HUDEP-2 (cell line): ENCODE measurements at regions not wholly inside any gene's neighbourhood (a gene's known extent, or its start where the extent isn't known, plus 50 kb on each side); places are given as distances from the start of the nearest gene placed in this dataset.
"Not testable (repeated sequence)": the region's sequence is repeated elsewhere in the genome, so short reads cannot be mapped to it uniquely, and the experiment has no call there.

ENCODE experiments used
- DNase-seq, 76 experiments: peaks; one replicate each; lab custom pipeline; 2025; ENCODE audit not compliant: unreplicated experiment in 76 of 76; lab: John Stamatoyannopoulos, UW

DNA sequence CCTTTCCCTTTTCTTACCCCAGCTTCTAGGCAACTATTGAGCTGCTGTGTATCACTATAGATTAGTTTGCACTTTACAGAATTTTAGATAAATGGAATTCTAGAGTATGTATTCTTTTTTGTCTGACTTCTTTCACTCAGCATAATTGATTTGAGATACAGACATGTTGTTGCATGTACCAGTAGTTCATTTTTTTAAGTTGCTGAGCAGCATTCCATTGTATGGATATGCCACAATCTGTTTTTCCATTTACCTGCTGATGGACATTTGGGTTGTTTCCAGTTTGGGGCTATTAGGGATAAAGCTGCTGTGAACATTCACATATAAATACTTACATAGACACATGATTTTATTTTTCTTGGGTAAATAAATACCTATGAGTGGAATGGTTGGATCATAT, 135.7 kb downstream of the IGF1 start:
- no peak for DNase-seq

DNA sequence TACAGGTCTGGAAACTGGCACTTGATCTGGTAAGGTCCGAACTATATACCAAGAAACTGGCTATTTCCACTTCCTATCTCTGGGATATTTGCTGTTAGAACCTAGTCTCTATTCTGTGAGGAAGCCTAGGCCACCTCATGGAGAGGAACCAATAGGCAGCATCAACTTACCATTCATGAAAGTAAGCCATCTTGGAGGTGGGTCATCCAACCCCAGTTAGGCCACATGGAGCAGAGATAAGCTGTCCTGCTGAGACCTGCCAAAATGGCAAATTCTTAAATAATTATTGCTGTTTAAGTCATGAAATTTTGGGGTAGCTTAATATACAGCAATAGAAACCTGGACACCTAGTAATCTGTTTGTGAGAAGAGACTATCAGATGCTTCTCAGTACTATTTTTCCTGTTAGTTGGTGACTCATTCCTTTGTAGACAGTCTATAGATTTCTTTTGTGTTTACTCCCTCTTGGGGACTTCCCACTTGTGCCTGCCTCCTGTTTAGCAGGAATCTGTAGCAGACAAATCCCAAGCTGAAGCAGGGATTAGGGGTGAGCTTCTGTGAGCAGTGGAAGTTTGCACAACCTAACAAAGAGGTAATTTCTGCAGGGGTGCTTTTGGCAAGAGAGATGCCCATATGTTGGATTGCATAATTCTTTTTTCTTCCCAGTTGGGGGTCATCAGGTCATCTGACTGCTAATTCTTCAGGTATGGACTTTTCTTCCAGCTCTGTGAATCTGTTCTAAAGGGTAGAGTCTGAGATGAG, 136.8 kb downstream of the IGF1 start:
- no peak for DNase-seq

DNA sequence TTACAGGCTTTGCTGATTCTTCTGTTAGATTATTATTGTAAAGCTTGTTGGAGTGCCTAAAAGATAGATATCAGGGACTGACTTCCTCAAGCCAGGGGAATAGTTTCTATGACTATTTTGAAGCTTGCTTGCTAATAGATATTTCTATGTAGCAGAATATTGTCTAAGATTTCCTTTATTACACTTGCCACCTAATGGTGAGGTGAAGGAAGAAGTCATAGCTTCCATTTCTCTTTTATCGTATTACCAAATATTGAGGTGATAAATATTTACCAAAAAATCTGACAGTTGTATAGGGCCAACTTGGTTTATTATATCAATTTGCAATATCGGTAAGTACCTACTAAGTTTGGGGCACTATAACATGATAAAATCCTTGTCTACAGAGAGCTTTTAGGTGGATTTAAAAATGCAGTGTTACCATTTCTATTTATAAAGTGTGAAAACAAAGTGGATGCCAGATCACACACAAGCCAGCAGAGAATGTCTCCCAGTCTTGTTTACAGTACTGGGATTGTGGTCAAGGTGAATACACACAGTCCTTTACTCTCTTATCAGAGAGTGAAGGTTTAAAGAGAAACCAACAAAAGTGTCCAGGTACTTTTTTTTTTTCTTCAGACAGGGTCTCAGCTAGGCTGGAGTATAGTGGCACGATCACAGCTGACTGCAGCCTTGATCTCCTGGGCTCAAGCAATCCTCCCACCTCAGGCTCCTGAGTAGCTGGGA, 137.9 kb downstream of the IGF1 start:
- DNase-seq = no peak

DNA sequence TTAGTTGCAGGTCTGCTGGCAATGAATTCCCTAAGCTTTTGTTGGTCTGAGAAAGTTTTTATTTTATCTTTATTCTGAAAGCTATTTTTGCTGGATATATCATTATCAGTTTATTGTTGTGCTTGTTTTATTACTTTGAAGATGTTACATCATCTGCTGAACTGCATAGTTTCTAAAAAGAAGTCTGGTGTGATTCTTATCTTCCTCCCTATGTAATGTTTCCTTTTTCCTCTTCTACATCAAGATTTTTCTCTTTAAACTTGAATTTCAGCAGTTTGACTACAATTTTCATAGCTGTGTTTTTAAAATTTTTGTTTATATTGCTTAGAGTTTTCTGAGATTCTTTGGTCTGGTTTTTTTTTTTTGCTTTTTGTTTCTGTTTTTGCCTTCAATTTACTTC, 137.1 kb upstream of the PMCH start:
- no peak for DNase-seq

DNA sequence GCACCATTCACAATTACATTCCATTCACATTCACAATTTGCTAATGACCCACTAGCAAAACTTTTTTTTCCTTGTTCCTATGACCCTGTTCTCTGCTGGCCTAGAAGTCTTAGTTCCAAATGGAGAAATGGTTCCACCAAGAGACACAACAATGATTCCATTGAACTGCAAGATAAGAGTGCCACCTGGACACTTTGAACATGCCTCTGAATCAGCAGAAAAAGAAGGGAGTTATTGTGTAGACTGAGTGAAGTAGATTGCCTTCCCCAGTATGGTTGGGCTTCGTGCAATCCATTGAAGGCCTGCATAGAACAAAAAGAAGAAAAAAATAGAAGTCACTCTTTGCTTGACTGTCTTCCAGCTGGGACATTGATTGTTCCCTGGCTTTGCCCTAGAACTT, 133.8 kb upstream of the PMCH start:
- no peak for DNase-seq

DNA sequence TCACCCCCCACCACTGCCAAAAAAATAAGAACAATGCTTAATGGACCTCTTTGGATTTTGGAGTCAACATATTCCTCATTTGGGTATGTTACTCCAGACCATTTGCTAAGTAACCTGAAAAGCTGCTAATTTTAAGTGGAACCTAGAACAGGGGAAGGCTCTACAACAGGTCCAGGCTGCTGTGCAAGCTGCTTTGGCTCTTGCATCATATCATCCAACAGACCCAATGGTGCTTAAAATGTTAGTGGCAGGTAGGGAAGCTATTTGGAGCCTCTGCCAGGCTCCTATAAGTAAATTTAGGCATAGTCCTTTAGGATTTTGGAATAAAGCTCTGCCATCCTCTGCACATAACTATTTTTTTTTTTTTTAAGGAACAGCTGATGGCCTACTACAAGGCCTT, 132.2 kb upstream of the PMCH start:
- no peak for DNase-seq

DNA sequence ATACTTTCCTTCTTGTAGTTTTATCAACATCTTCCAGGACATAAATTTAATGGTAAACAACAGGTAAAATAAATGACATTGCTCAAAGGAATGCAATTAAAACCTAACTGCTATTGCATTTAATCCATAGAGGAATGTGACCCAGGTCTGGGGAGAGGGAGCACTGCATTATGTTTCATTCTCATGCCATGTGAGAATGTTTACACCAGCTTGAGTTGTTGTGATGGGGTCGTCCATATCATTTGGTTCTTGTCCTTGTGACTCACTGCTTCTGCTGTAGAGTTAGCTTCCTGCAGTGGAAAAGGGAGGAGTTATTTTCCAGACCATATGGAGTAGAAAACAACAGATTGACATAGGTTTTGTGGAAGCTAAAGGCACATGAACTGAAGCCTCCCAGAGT, 129.3 kb upstream of the PMCH start:
- DNase-seq = no peak

DNA sequence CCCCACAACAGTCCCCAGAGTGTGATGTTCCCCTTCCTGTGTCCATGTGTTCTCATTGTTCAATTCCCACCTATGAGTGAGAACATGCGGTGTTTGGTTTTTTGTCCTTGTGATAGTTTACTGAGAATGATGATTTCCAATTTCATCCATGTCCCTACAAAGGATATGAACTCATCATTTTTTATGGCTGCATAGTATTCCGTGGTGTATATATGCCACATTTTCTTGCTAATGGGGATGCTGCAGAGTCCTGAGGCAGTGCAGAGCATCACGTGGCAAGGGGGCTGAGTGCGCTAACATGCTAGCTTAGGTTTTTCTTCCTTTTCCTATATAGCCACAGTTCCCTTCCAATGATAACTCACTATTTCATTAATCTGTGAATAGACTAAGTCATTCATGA, 127.5 kb upstream of the PMCH start:
- not testable (repeated sequence) for DNase-seq

DNA sequence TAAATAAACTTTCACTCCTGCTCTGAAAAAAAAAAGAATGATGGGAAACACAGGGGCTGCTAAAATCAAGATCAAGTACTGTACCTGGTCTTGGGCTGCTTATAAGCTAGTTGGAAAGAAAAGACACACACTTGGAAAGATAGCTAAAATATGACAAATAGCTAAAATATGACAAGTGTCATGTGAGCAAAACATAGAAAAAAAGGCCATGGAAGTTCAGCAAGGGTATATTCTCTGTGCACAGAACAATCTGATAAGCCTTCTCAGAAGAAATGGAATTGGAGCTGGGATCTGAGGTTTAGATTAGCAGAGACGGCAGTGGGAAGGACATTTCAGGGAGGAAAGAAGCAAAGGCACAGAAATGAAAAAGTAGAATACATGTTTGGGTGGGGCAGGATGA, 126.2 kb upstream of the PMCH start:
- DNase-seq = no peak

DNA sequence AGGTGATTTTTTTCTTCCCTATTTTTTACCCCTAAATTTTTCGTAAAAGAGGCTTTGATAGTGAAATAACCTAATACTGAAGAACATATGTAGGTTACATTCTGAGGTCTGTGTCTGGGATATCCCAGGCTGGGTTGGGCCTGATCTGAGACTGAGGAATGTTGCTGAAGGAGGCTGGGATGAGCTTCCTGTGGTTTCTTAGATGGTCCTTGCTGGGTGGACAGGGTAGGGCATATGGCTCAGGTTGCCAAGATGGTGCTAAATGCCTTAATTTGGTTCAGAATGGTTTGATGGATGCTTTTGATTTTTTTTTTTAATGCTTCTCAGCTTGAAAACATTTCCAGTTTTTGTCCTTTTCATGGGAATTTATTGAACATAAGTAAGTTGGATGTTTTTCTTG, 124.6 kb upstream of the PMCH start:
- DNase-seq = no peak

DNA sequence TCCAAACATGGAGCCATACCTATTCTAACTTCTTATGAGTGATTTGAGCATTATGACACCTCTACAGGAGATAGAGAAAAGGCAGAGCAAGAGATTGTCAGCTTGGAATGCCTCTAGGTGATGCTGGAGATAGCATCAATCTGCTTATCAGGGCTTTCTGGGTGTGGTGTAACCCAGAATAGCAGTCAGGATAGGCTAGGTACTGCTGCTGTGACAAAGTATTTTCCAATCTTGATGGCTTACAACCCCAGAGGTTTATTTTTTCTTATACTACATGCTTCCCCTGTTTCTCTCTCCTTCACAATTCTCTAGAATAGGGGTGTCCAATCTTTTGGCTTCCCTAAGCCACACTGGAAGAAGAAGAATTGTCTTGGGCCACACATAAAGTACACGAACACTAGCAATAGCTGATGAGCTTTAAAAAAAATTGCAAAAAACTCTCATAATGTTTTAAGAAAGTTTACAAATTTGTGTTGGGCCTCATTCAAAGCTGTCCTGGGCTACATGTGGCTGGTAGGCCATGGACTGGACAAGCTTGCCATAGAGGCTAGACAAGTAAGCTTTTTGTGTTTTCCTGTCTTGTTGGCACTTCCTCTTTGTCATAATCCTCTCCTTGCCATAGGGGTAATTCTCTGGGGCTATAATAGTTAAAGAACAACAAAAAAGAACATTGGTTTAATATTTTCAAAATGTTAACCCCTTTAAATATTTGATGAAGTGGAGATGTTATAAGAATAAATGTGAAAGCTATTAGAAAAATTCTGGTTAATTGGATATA, 123.9 kb upstream of the PMCH start:
- no peak for DNase-seq

DNA sequence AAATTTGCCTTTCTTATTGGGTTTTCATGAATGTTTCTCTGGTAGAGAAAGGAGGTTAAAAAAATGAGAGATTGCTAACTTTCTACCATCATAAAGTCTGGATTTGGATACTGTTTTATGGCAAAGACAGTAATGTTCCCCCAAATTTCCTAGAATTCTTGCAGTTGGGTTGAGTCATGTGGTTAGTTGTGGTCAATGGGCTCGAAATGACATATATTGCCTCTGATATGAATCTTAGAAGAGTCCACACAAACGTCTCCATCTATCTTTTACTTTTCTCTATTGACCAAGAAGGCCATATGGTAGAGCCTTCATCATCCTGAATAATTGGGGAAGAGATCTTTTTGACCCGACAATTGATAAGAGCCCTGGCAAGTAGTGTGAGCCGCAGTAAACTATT, 119.5 kb upstream of the PMCH start:
- DNase-seq = no peak

DNA sequence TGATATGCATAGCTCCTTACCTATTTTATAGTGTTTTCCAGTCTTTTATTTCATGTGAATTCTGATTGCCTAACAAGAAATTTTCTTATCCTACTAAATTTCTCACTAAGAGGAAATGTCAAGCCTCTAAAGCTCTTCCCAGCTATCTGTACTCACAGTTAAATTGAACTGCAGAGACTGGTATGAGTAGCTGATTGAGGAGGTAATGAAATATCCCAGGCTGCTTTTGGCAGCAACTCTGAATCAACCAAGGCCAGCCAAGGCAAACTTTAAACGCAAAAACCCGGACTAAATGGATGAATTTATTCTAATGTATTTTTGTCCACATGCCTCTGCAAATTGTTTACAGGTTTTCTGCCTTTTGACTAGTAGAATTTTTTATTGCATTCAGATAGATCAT, 119.1 kb upstream of the PMCH start:
- DNase-seq = no peak

DNA sequence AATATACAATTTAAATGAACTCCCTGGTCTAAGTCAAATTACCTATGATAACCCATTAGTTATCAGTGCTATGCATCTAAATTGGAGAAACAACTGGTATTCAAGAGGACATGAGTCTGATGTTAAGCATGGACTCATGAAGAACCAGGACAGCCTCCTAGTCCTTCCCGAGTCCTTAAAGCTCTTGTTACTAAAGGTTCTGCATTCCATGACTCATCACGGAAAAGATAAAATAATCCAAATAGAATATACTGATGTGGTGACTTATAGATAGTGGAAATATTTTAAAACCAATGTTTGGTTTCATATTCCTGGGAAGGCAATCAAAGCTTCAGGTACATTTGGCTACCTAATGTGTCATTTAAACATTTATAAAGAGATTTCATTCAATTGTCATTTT, 117.2 kb upstream of the PMCH start:
- DNase-seq = no peak

DNA sequence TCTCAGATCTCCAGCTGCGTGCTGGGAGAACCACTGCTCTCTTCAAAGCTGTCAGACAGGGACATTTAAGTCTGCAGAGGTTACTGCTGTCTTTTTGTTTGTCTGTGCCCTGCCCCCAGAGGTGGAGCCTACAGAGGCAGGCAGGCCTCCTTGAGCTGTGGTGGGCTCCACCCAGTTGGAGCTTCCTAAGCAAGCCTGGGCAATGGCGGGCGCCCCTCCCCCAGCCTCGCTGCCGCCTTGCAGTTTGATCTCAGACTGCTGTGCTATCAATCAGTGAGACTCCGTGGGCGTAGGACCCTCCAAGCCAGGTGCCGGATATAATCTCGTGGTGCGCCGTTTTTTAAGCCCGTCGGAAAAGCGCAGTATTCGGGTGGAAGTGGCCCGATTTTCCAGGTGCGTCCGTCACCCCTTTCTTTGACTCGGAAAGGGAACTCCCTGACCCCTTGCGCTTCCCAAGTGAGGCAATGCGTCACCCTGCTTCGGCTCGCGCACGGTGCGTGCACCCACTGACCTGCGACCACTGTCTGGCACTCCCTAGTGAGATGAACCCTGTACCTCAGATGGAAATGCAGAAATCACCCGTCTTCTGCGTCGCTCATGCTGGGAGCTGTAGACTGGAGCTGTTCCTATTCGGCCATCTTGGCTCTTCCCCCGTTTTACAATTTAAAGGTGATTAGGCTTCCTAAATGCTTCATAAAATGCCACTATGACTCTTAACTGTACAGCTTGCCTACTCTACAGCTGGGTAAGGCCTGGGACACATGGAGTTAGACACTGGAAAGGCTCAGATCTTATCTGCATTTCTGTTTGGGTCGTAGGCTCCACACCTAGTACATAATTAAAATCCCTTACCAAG, 115.7 kb upstream of the PMCH start:
- DNase-seq = not testable (repeated sequence)

DNA sequence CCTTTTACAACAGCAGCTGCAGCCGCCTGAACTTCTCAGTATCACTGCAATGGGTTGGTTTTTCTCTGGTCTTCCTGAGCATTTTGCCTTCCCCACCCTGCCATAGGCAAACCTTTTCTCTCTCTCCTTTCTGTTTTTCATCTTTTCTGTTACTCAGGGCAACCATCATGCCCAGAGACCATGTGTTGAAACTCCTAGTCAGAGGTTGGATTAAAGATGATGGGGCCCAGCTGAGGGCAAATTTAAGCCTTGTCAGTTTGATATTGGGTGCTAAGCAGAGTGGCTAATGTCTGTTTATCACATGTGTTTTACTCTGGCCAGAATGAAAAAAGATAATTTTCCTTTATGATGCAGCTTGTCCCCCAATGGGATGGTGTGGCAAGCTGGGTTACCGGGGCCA, 107.9 kb upstream of the PMCH start:
- no peak for DNase-seq

DNA sequence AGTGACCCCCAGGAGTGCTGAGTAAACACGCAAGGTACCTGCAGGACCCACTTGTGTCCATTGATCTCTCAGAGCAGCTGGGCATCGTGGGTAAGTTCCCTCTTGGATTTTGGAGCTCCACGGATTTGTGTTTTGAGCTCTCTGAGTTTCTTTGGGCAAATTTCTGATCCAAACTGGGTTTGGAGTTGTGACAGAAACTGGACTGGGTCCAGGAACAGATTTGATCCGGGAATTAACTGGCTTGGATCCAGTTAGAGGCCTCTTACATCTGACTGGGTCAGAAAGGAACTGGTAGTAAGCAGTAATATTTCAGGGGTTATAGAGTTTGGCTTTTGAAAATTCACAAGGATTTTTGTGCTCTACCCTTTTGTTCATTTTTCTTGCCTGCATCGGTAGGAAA, 107.0 kb upstream of the PMCH start:
- DNase-seq = not testable (repeated sequence)

DNA sequence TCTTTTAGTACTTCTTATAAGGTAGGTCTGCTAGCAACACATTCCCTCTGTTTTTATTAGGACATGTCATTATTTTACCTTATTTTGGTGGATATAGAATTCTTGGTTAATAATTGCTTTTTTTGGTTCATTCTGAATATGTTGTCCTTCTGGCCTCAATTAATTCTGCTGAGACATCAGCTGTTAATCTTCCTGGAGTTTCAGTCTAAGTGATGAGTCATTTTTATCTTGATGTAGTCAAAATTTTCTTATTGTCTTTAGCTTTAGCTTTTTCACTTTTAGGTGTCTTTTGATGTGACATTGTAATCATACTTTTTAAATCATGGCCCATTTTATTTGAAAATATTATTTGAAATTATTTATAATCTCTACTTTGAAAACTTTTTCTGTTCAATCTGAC, 104.9 kb upstream of the PMCH start:
- no peak for DNase-seq

DNA sequence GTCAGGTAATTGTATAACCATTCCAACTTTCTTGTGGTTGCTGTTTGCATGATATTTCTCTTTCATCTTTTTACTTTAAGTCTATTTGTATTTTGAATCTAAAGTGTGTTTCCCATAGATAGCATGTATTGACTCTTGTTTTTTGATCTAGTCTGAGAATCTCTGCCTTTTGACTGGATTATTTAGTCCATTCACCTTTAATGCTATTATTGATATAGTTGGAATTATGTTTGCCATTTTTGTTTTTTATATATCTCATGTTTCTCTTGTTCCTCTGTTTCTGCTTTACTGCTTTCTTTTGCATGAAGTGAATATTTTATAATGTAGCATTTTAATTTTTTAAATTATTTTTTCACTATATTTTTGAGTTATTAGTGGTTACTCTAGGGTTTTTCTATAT, 103.9 kb upstream of the PMCH start:
- no peak for DNase-seq

DNA sequence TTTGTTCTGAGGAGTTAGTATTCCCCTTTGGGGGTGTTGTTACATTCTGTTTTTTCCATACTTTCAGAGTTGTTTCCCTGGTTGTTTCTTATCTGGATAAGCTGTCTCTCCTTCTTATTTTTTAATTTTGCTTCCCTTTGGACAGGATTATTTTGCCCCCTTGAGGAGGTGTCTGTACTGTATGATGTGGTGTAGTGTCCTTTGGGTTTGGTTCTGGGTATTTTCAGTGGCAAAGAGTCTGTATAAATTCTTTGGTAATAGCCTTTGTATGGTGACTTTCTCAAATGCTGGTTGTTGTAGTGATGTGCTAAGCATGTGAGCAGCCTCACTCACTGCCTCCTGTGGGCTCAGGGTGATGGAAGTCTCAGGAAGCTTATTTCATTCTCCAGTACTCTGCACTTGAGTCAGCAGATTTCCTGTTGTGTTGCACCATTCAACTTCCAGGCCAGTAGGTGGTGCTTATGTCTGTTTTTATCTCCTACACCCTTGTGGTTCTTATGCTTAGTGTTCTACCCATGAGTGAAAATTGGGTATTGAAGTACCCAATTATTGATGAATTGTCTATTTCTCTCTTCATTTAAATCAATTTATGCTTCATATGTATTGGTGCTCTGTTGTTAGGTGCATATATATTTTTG, 103.3 kb upstream of the PMCH start:
- peak in 16 of 76 experiments; percentile 0 to 42 (median 12) for DNase-seq
